ENCODE measurements at regions not wholly inside any gene's neighbourhood (a gene's known extent, or its start where the extent isn't known, plus 50 kb on each side); places are given as distances from the start of the nearest gene placed in this dataset.

DNA sequence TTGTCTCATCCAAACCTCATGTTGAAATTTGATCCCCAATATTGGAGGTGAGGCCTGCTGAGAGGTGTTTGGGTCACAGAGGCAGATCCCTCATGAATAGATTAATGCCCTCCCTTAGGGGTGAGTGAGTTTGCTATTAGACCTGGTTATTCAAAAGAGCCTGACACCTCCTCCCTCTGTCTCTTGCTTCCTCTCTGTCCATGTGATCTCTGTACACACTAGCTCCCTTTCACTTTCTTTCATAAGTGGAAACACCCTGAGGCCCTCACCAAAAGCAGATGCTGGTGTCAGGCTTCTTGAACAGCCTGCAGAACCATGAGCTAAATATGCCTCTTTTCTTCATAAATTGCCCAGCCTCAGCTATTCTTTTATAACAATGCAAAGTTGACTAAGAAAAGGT is 447.1 kb downstream of the MDFIC start:
- H3K4me3 ChIP-seq (ENCODE audit: low read depth, low read length): no peak overlapping the region
- TF ChIP-seq, protein P1, sequence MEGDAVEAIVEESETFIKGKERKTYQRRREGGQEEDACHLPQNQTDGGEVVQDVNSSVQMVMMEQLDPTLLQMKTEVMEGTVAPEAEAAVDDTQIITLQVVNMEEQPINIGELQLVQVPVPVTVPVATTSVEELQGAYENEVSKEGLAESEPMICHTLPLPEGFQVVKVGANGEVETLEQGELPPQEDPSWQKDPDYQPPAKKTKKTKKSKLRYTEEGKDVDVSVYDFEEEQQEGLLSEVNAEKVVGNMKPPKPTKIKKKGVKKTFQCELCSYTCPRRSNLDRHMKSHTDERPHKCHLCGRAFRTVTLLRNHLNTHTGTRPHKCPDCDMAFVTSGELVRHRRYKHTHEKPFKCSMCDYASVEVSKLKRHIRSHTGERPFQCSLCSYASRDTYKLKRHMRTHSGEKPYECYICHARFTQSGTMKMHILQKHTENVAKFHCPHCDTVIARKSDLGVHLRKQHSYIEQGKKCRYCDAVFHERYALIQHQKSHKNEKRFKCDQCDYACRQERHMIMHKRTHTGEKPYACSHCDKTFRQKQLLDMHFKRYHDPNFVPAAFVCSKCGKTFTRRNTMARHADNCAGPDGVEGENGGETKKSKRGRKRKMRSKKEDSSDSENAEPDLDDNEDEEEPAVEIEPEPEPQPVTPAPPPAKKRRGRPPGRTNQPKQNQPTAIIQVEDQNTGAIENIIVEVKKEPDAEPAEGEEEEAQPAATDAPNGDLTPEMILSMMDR (conservative IDR thresholded peaks at IDR 0.05; ENCODE audit: low read depth, low read length): no peak
- no peak for DNase-seq (ENCODE audit: low read depth)

DNA sequence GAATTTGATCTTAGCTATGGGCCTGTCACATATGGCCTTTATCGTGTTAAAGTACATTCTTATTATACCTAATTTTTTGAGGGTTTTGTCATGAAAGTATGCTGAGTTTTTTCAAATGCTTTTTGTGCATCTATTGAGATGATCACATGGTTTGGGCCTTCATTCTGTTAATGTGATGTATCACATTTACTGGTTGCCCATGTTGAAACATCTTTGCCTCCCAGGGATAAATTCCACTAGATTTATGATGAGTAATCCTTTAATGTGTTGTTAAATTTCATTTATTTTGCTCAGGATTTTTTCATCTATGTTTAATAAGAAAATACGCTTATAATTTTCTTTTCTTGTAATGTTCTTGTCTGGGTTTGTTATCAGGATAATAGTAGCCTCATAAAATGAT is 442.0 kb downstream of the MDFIC start:
- TF ChIP-seq, protein P1 (conservative IDR thresholded peaks at IDR 0.05; ENCODE audit: low read depth, low read length): no peak

DNA sequence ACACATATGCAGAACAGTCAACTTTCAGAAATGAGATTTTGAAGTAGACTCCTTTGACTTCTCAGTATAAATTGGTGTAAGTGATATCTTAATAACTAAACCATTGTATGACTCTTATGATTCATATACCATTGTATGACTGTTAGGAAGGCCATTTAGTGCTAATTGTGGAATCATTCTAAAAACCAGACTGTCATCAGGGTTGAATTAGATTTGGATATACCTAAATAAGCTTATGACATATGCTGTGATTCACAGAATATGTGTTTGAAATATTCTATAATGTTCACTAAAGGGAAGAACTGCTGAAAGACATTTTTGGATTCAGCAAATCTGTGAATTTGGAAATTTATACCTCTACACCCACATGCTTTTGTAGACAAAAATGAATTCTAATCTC is 438.1 kb downstream of the MDFIC start:
- no peak overlapping the region for H3K4me3 ChIP-seq (ENCODE audit: low read depth, low read length)
- no peak for DNase-seq (ENCODE audit: low read depth)
- TF ChIP-seq, protein P1 (conservative IDR thresholded peaks at IDR 0.05; ENCODE audit: low read depth, low read length): no peak

More for the DNA sequence above, 442.0 kb downstream of the MDFIC start:
- DNase-seq (ENCODE audit: low read depth): peak; percentile 22
- no peak overlapping the region for H3K4me3 ChIP-seq (ENCODE audit: low read depth, low read length)

DNA sequence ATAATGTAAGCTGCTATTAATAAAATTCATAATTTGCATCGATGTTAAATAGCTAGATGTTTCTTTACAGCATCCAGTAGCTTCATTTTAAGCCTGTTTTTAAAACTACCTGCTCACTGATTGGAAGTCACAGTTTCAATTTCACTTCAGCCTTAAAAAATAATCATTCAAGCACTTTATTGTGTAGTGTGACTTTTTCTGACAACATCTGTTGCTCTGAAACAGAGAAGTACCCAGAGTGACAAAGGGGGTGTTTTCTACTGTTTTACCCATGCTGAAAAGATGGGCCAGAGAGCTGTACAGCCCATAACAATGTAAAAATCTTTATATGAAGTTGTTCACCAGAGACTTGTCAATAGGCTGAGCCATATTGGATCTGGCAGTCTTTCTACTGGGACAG is 437.2 kb downstream of the MDFIC start:
- DNase-seq (ENCODE audit: low read depth): no peak
- H3K4me3 ChIP-seq (ENCODE audit: low read depth, low read length): no peak overlapping the region
- TF ChIP-seq, protein P1 (conservative IDR thresholded peaks at IDR 0.05; ENCODE audit: low read depth, low read length): no peak

DNA sequence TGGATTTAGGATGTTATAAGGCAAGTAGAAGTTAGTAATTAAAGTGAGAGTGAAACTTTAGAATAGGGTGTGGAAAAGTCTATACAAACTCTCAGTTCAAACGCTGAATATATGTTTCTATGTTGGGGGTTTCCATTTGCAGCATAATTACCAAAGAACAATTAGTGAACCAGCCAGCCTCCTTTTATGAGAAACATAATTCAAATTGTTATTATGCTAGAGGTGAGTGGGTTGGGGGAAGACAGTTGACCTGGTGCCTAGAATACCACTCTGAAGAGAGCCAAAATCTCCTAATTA is 435.8 kb downstream of the MDFIC start:
- DNase-seq (ENCODE audit: low read depth): no peak
- TF ChIP-seq, protein P1 (conservative IDR thresholded peaks at IDR 0.05; ENCODE audit: low read depth, low read length): no peak
- H3K4me3 ChIP-seq (ENCODE audit: low read depth, low read length): no peak overlapping the region

DNA sequence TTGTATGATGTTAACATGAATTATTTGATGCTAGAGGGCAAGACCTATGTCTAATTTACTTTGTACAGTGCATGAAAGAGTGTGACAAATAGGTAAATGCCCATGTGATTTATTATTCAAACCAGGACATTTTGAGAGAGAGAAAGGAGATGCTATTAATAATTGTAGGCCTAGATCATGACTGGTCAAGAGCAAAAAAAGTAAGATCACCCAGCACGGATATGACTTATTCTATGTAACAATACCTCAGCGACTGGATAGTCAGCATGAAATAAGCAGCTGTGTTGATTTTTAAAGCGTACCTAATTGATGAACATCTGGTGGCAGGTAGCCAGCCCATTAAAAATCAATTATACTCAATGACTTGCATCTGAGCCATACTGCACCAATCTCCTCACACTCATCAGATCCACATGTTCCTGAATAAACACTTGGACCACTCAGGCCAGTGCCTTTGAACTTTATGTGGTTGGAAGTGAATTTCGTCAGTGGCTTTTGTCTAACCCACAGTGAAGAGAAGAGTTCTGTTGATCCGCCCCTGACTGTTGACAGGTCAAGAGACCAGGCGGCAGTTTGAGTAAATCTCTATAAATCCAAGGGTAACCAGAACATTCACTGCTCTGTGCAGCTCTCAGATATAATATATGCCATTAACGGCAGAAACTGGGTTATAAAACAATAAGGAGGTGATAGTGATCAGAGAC is 435.3 kb downstream of the MDFIC start:
- H3K4me3 ChIP-seq (ENCODE audit: low read depth, low read length): no peak overlapping the region
- no peak for DNase-seq (ENCODE audit: low read depth)
- TF ChIP-seq, protein P1 (conservative IDR thresholded peaks at IDR 0.05; ENCODE audit: low read depth, low read length): no peak

DNA sequence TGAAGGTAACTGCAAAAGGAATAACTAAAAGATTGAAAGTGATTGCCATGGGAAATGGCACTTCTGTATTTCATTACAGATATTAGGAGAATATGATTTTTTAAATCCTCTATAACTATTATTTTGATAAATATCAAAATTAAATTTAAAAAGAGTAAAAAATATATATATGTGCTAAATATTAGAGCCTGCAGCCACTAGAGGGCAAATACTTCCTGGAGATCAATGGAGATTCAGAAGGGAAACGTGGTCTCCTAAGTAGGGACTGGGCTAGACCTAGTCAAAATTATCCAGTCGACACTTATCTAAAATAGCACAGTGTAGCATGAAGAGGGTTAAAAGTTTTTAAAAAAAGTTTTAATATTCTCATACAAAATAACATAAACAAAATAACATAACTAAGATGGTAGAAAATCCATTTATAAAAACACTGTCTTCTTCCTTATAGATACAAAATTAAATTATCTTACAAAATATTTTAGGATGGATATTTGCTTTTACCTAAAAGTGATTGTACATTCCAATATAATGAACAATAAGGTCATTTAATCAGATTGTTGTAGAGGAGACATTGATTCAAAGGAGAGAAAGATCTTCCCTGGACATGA is 434.3 kb downstream of the MDFIC start:
- DNase-seq (ENCODE audit: low read depth): peak; percentile 66
- TF ChIP-seq, protein P1 (conservative IDR thresholded peaks at IDR 0.05; ENCODE audit: low read depth, low read length): peak; percentile 71
- no peak overlapping the region for H3K4me3 ChIP-seq (ENCODE audit: low read depth, low read length)

Data from choroid plexus epithelial cell (primary cell).